ENCODE measurements at regions not wholly inside any gene's neighbourhood (a gene's known extent, or its start where the extent isn't known, plus 50 kb on each side); places are given as distances from the start of the nearest gene placed in this dataset.

DNA sequence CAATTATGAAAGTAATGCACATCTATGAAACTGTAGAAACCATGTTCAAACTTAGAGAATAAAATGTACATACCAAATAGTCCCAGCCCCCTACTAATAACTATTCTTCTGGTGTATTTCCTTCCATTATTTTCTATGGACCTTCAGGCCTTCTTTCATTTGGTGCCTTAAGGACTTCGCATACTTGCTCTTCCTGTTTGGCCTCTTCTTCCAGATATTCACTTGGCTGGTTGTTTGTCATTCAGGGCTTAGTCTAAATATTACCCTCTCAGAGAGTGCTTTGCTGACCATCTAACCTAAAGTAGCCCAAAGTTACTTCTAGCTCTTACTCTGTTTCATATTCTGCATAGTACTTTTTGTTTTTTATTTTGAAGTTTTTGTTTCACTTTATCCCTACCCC lies 70.3 kb upstream of the ARMCX2 start:
- Histone ChIP-seq H3K4me3 (ENCODE audit: low read length in 2 of 2) (no peak overlapping the region), H3K4me1 (ENCODE audit: control insufficient read depth in 2 of 2, insufficient read depth in 2 of 2, low read length in 2 of 2) (no peaks in the 10 kb centered on the region), H3K27me3 (ENCODE audit: control insufficient read depth in 2 of 2, insufficient read depth in 1 of 2, low read length in 1 of 2) (no peaks in the 10 kb centered on the region), H3K9me3 (ENCODE audit: control insufficient read depth in 2 of 2, insufficient read depth in 1 of 2, low read length in 1 of 2) (no peaks in the 10 kb centered on the region), H3K27ac (ENCODE audit: low read depth in 1 of 2, low read length in 1 of 2) (no peak overlapping the region), H3K36me3 (ENCODE audit: control insufficient read depth in 2 of 2, insufficient read depth in 2 of 2, low read length in 1 of 2) (no peaks in the 10 kb centered on the region)
- DNase-seq (ENCODE audit: low read depth in 6 of 9, low spot score in 9 of 9): no peak
- 98% methylated on average over 1 of the region's 1 CpG for WGBS
